GM23338 (cell line): ENCODE measurements at regions not wholly inside any gene's neighbourhood (a gene's known extent, or its start where the extent isn't known, plus 50 kb on each side); places are given as distances from the start of the nearest gene placed in this dataset.

ENCODE experiments used
- ATAC-seq: fragments of 200-7000 bp; cut with Tn5 transposase; 3 replicates; pipeline ENCODE4 v1.9.1; 2020
- DNase-seq: peaks from one replicate; pipeline ENCODE4 v3.0.0-alpha.2; 2015; ENCODE audit warnings: low spot score
- H2AFZ ChIP-seq: fragments of 200-600 bp; sonication (generic); 2 replicates; pipeline ENCODE4 v1.8.0; 2016; ENCODE audit warnings: antibody characterized with exemption, mild to moderate bottlenecking, moderate library complexity
- H3F3A ChIP-seq: fragments of 200-600 bp; sonication (generic); replicated peaks from 2 replicates; pipeline ENCODE4 v1.8.0; 2017; ENCODE audit warnings: antibody characterized with exemption, mixed run types, low read depth
- H3K27ac ChIP-seq: fragments of 200-600 bp; sonication (generic); 2 replicates; pipeline ENCODE4 v1.6.1; 2016; ENCODE audit warnings: low read depth
- H3K27me3 ChIP-seq: fragments of 200-600 bp; sonication (generic); 2 replicates; pipeline ENCODE4 v1.8.0; 2016; ENCODE audit warnings: mild to moderate bottlenecking, mixed run types, moderate library complexity; ENCODE audit not compliant: insufficient read depth
- H3K36me3 ChIP-seq: fragments of 200-600 bp; sonication (generic); 2 replicates; pipeline ENCODE4 v1.8.0; 2016; ENCODE audit warnings: mild to moderate bottlenecking; ENCODE audit not compliant: insufficient read depth
- H3K4me1 ChIP-seq: fragments of 200-600 bp; sonication (generic); 2 replicates; pipeline ENCODE4 v1.8.0; 2016; ENCODE audit warnings: mild to moderate bottlenecking, moderate library complexity; ENCODE audit not compliant: insufficient read depth
- H3K4me2 ChIP-seq: fragments of 200-600 bp; sonication (generic); 2 replicates; pipeline ENCODE4 v1.7.1; 2017; ENCODE audit warnings: mixed run types
- H3K4me3 ChIP-seq: fragments of 200-600 bp; sonication (generic); 2 replicates; pipeline ENCODE4 v1.6.1; 2016; ENCODE audit warnings: mixed run types
- H3K79me2 ChIP-seq: fragments of 200-600 bp; sonication (generic); replicated peaks from 2 replicates; pipeline ENCODE4 v1.8.0; 2017; ENCODE audit warnings: mild to moderate bottlenecking; ENCODE audit not compliant: insufficient read depth
- H3K9me2 ChIP-seq: fragments of 200-600 bp; sonication (generic); 2 replicates; pipeline ENCODE4 v1.8.0; 2017; ENCODE audit not compliant: insufficient read depth
- H4K20me1 ChIP-seq: fragments of 200-600 bp; sonication (generic); replicated peaks from 2 replicates; pipeline ENCODE4 v1.8.0; 2017; ENCODE audit warnings: mild to moderate bottlenecking; ENCODE audit not compliant: insufficient read depth
- H3K27ac Mint-ChIP-seq: 2 replicates; pipeline ENCODE4 v1.8.0; 2020; ENCODE audit warnings: inconsistent platforms, mild to moderate bottlenecking, moderate library complexity, mixed read lengths
- H3K27me3 Mint-ChIP-seq: 3 replicates; pipeline ENCODE4 v1.8.0; 2022; ENCODE audit warnings: low read depth, mild to moderate bottlenecking, moderate library complexity, mixed read lengths, inconsistent platforms; ENCODE audit not compliant: insufficient read depth, poor library complexity
- H3K36me3 Mint-ChIP-seq: 3 replicates; pipeline ENCODE4 v1.8.0; 2021; ENCODE audit warnings: low read depth, mild to moderate bottlenecking, inconsistent platforms, moderate library complexity, mixed read lengths
- H3K4me1 Mint-ChIP-seq: 3 replicates; pipeline ENCODE4 v1.8.0; 2020; ENCODE audit warnings: mild to moderate bottlenecking, inconsistent platforms, mixed read lengths
- H3K4me3 Mint-ChIP-seq: 3 replicates; pipeline ENCODE4 v1.8.0; 2021; ENCODE audit warnings: moderate library complexity, mild to moderate bottlenecking, inconsistent platforms, mixed read lengths
- H3K9me3 Mint-ChIP-seq: 3 replicates; pipeline ENCODE4 v1.8.0; 2020; ENCODE audit warnings: moderate library complexity, mild to moderate bottlenecking, inconsistent platforms, mixed read lengths
- CREB1 ChIP-seq: fragments of 250-450 bp; sonication (Bioruptor Pico); IDR thresholded peaks from 2 replicates; pipeline ENCODE4 v1.5.0; 2020; ENCODE audit warnings: low read depth, mild to moderate bottlenecking, moderate library complexity
- CTCF ChIP-seq, 2 experiments: fragments of 200-600 bp in 1 of 2; sonication (generic) in 1 of 2; conservative IDR thresholded peaks; 2 replicates each; pipeline versions ENCODE4 v1.5.1 to v1.6.1; 2016 to 2017; ENCODE audit warnings: antibody characterized with exemption in 2 of 2, low read depth in 2 of 2, mild to moderate bottlenecking in 2 of 2, moderate library complexity in 1 of 2
- ETS1 ChIP-seq: IDR thresholded peaks from 2 replicates; pipeline ENCODE4 v1.6.1; 2016; ENCODE audit warnings: antibody characterized with exemption
- EZH2 ChIP-seq: fragments of 200-600 bp; sonication (generic); IDR thresholded peaks from one replicate; pipeline ENCODE4 v1.8.0; 2017; ENCODE audit warnings: antibody characterized with exemption, mild to moderate bottlenecking, low read depth; ENCODE audit not compliant: unreplicated experiment
- EZH2phosphoT487 ChIP-seq: fragments of 200-600 bp; sonication (generic); IDR thresholded peaks from one replicate; pipeline ENCODE4 v1.8.1; 2018; ENCODE audit warnings: antibody characterized with exemption; ENCODE audit not compliant: unreplicated experiment
- JUNB ChIP-seq: IDR thresholded peaks from one replicate; pipeline ENCODE4 v1.6.1; 2016; ENCODE audit warnings: antibody characterized with exemption; ENCODE audit not compliant: unreplicated experiment
- NANOG ChIP-seq: IDR thresholded peaks from 2 replicates; pipeline ENCODE4 v1.6.1; 2016; ENCODE audit warnings: antibody characterized with exemption, borderline replicate concordance
- POLR2AphosphoS5 ChIP-seq: IDR thresholded peaks from 2 replicates; pipeline ENCODE4 v1.6.1; 2016; ENCODE audit warnings: antibody characterized with exemption, low read depth
- STAT1 ChIP-seq: IDR thresholded peaks from one replicate; pipeline ENCODE4 v1.6.1; 2016; ENCODE audit warnings: antibody characterized with exemption; ENCODE audit not compliant: unreplicated experiment
- ZNF114 ChIP-seq: fragments of 250-450 bp; sonication (Bioruptor Pico); IDR thresholded peaks from 2 replicates; pipeline ENCODE4 v1.5.0; 2020; ENCODE audit warnings: mild to moderate bottlenecking, moderate library complexity
- ZNF331 ChIP-seq: fragments of 250-450 bp; sonication (Bioruptor Pico); IDR thresholded peaks from 2 replicates; pipeline ENCODE4 v1.5.0; 2020; ENCODE audit warnings: low read depth, mild to moderate bottlenecking, moderate library complexity
- TF ChIP-seq, protein P1 (sequence below): IDR thresholded peaks from one replicate; pipeline ENCODE4 v1.6.1; 2018; ENCODE audit warnings: antibody characterized with exemption; ENCODE audit not compliant: unreplicated experiment
- TF ChIP-seq, protein P2 (sequence below): fragments of 250-450 bp; sonication (Bioruptor Pico); IDR thresholded peaks from 2 replicates; pipeline ENCODE4 v1.5.0; 2020; ENCODE audit warnings: mild to moderate bottlenecking, moderate library complexity

- ATAC-seq (no peak), DNase-seq (no peak)
- Histone ChIP-seq H3F3A (no peaks in the 10 kb centered on the region), H2AFZ (no peak overlapping the region), H3K4me3 (no peak overlapping the region), H3K36me3 (no peaks in the 10 kb centered on the region), H3K27me3 (no peaks in the 10 kb centered on the region), H4K20me1 (no peaks in the 10 kb centered on the region), H3K79me2 (no peaks in the 10 kb centered on the region), H3K4me1 (no peaks in the 10 kb centered on the region), H3K4me2 (no peak overlapping the region), H3K27ac (no peak overlapping the region), H3K9me2 (0 out of 2 replicates have a peak, but pooled peaks cover 6% of the 10 kb centered on the region)
- Mint-ChIP-seq H3K4me1 (no peaks in the 10 kb centered on the region), H3K9me3 (no peaks in the 10 kb centered on the region), H3K36me3 (no peaks in the 10 kb centered on the region), H3K27me3 (peaks cover 2% of the 10 kb centered on the region), H3K27ac (no peak overlapping the region), H3K4me3 (no peak overlapping the region)
- no peak for TF ChIP-seq JUNB
- TF ChIP-seq POLR2AphosphoS5, result no peak
- no peak for TF ChIP-seq CTCF (conservative IDR thresholded peaks at IDR 0.05; ENCODE audit: low read depth in 2 of 2)
- no peak for TF ChIP-seq ZNF331 (CRISPR knock-in tag)
- TF ChIP-seq ZNF114 (CRISPR knock-in tag), result no peak
- TF ChIP-seq EZH2phosphoT487, result no peak
- no peak for TF ChIP-seq ETS1
- TF ChIP-seq, protein P1, sequence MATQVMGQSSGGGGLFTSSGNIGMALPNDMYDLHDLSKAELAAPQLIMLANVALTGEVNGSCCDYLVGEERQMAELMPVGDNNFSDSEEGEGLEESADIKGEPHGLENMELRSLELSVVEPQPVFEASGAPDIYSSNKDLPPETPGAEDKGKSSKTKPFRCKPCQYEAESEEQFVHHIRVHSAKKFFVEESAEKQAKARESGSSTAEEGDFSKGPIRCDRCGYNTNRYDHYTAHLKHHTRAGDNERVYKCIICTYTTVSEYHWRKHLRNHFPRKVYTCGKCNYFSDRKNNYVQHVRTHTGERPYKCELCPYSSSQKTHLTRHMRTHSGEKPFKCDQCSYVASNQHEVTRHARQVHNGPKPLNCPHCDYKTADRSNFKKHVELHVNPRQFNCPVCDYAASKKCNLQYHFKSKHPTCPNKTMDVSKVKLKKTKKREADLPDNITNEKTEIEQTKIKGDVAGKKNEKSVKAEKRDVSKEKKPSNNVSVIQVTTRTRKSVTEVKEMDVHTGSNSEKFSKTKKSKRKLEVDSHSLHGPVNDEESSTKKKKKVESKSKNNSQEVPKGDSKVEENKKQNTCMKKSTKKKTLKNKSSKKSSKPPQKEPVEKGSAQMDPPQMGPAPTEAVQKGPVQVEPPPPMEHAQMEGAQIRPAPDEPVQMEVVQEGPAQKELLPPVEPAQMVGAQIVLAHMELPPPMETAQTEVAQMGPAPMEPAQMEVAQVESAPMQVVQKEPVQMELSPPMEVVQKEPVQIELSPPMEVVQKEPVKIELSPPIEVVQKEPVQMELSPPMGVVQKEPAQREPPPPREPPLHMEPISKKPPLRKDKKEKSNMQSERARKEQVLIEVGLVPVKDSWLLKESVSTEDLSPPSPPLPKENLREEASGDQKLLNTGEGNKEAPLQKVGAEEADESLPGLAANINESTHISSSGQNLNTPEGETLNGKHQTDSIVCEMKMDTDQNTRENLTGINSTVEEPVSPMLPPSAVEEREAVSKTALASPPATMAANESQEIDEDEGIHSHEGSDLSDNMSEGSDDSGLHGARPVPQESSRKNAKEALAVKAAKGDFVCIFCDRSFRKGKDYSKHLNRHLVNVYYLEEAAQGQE, result no peak
- TF ChIP-seq, protein P2, sequence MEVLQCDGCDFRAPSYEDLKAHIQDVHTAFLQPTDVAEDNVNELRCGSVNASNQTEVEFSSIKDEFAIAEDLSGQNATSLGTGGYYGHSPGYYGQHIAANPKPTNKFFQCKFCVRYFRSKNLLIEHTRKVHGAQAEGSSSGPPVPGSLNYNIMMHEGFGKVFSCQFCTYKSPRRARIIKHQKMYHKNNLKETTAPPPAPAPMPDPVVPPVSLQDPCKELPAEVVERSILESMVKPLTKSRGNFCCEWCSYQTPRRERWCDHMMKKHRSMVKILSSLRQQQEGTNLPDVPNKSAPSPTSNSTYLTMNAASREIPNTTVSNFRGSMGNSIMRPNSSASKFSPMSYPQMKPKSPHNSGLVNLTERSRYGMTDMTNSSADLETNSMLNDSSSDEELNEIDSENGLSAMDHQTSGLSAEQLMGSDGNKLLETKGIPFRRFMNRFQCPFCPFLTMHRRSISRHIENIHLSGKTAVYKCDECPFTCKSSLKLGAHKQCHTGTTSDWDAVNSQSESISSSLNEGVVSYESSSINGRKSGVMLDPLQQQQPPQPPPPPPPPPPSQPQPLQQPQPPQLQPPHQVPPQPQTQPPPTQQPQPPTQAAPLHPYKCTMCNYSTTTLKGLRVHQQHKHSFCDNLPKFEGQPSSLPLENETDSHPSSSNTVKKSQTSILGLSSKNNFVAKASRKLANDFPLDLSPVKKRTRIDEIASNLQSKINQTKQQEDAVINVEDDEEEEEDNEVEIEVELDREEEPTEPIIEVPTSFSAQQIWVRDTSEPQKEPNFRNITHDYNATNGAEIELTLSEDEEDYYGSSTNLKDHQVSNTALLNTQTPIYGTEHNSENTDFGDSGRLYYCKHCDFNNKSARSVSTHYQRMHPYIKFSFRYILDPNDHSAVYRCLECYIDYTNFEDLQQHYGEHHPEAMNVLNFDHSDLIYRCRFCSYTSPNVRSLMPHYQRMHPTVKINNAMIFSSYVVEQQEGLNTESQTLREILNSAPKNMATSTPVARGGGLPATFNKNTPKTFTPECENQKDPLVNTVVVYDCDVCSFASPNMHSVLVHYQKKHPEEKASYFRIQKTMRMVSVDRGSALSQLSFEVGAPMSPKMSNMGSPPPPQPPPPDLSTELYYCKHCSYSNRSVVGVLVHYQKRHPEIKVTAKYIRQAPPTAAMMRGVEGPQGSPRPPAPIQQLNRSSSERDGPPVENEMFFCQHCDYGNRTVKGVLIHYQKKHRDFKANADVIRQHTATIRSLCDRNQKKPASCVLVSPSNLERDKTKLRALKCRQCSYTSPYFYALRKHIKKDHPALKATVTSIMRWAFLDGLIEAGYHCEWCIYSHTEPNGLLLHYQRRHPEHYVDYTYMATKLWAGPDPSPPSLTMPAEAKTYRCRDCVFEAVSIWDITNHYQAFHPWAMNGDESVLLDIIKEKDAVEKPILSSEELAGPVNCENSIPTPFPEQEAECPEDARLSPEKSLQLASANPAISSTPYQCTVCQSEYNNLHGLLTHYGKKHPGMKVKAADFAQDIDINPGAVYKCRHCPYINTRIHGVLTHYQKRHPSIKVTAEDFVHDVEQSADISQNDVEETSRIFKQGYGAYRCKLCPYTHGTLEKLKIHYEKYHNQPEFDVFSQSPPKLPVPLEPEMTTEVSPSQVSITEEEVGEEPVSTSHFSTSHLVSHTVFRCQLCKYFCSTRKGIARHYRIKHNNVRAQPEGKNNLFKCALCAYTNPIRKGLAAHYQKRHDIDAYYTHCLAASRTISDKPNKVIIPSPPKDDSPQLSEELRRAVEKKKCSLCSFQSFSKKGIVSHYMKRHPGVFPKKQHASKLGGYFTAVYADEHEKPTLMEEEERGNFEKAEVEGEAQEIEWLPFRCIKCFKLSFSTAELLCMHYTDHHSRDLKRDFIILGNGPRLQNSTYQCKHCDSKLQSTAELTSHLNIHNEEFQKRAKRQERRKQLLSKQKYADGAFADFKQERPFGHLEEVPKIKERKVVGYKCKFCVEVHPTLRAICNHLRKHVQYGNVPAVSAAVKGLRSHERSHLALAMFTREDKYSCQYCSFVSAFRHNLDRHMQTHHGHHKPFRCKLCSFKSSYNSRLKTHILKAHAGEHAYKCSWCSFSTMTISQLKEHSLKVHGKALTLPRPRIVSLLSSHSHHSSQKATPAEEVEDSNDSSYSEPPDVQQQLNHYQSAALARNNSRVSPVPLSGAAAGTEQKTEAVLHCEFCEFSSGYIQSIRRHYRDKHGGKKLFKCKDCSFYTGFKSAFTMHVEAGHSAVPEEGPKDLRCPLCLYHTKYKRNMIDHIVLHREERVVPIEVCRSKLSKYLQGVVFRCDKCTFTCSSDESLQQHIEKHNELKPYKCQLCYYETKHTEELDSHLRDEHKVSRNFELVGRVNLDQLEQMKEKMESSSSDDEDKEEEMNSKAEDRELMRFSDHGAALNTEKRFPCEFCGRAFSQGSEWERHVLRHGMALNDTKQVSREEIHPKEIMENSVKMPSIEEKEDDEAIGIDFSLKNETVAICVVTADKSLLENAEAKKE (CRISPR knock-in tag), result no peak
- no peak for TF ChIP-seq NANOG
- no peak for TF ChIP-seq CREB1
- no peak for TF ChIP-seq EZH2
- TF ChIP-seq STAT1, result no peak
Observed at GRCh38 chr9:120263836-120264235, 316.1 kb downstream of the CDK5RAP2 start.
